UCSD-AML1 (cell line): ENCODE measurements at regions not wholly inside any gene's neighbourhood (a gene's known extent, or its start where the extent isn't known, plus 50 kb on each side); places are given as distances from the start of the nearest gene placed in this dataset.
"Not testable (repeated sequence)": the region's sequence is repeated elsewhere in the genome, so short reads cannot be mapped to it uniquely, and the experiment has no call there.

Experiments used
- DNase-seq: peaks from one replicate; lab custom pipeline; 2025; ENCODE audit not compliant: unreplicated experiment; lab: John Stamatoyannopoulos, UW

DNA sequence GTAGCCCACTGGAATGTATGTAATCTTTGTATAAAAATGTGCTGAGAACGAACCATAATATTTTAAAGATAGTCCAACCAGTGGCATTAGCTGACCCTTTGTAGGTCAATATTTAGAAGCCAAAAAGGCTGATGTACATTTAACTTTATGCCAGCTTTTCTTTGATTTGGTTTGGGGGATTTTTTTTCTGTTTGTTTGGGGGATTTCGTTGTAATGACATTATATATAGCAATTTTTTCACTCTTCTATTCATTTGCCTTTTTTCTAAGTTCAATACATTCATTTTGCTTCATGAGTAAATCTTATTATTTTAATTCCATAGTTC, 382.0 kb upstream of the NOCT start:
- no peak for DNase-seq

GRCh38 chr4:138632856-138633579, 382.6 kb upstream of the NOCT start:
- DNase-seq = no peak

DNA sequence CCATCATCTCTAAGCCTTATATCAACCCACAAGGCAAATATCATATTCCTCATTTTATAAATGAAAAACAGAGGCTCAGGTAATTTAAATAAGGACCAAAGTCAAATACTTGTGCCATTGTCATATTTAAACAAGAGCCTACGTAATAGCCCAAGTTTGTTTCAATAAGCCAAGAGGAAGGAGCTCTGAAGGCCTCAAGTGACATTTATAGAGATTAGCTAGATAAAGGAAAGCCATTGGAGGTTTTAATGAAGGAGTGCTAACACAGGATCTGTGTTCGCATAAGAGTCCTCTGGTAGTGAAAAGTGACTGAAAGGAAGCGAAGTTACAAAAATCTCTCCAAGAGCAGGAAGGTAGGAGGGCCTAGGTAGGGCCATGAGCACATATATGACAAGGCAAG, 384.9 kb upstream of the NOCT start:
- DNase-seq = no peak

- no peak for DNase-seq
Observed at GRCh38 chr4:138629669-138630068, 385.9 kb upstream of the NOCT start.

- DNase-seq = no peak
Observed at GRCh38 chr4:138627096-138627495, 384.9 kb upstream of the SLC7A11 start.

DNA sequence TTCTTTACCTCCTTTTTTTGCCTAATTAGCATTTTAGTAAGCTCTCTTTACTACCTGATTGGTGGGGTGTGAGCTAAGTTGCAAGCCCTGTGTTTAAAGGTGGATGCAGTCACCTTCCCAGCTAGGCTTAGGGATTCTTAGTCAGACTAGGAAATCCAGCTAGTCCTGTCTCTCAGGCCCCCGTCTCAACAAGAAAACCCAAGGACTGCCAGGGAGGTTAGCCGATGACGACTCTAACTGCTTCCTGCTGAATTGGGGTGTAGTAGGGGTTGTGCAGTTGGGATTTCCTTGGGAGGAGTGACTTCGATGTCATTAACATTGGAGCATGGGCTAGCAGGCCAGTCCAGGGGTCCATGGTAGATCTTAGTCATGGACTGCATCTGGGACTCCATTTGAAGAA, 380.2 kb upstream of the SLC7A11 start:
- DNase-seq = not testable (repeated sequence)

DNA sequence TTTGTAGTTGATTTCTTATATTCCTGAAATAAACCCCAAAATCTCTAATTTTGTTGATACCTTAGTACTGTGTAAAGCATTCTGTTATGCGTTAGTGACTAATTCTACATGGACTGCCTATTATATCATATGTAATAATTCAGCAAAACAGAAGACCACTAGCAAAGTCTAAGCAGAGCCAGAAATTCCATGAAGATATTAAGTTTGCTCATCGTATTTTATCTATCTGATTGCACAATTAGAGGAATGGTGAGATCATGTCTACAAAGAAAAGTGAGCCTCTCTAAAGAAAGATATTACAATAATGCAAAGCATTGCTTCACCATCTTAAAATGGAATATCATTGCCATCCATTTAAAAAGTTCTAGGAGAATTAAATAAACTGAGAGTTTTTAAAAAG, 374.6 kb upstream of the SLC7A11 start:
- DNase-seq = no peak

DNA sequence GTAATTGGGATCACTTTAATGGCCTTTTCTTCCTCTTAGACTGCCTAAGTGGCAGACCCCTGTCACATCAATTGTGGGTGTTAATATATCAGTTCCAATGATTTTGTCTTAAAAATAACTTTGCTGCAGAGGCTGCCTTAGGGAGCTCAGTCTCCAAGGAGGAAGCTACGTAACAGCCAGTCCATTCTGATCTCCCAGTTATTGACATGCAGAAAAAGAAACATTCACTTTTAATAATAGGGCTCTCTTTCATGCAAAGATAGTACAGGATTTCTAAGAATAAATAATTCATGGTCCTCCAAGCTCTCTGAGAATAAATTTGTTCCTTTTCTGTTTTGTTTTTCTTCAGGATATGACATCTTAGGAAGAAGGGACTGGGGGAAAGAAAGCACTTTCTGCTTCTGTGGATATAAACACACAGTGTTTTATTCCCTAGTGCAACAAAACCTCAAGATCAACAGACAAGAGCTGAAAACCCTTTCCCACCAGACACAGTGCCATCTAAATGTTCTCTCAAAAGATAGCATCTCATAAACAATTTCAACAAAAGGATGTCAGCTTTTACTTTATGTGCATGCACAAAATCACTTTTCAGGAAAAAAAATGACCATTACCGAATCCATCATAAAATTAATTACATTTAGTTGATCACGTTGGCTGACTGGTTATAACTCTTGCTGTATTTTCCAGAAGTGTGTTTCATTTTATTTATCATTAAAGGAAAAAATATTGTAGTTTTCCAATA, 372.4 kb upstream of the SLC7A11 start:
- no peak for DNase-seq

DNA sequence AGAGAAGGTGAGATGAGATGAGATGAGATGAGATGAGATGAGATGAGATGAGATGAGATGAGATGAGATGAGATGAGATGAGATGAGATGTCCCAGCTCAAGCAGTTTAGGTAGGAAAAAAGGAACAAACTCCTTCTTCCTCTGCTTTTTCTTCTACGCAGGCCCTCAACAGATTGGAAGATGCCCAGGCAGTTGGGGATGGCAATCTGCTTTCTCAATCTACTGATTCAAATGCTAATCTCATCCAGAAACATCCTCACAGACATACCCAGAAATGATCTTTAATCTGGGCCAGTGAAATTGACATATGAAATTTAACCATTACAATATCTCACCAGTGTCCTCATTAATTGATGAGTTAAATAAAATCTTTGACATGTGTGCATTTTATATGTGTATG, 370.3 kb upstream of the SLC7A11 start:
- no peak for DNase-seq

- DNase-seq = no peak
Observed at GRCh38 chr4:138611721-138612120, 369.6 kb upstream of the SLC7A11 start.

- DNase-seq = no peak
Observed at GRCh38 chr4:138611017-138611416, 368.9 kb upstream of the SLC7A11 start.

DNA sequence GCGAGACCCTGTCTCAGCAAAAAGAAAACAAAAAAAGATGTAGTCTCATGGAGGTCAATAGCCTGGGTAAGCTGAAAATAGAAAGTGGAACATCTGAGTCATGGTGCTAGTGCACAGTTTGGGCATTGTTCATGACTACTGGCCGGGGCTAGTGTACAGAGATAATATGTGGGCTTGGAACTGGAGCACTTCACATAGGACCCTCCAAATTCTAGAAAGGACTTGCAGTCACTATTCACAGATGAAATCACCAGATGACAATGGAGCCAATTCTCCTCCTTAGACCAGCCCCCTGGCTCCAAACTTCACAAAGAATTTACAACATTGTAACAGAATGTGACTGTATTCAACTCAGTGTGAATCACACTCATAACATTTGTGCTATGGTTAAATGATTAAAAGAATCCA, 367.8 kb upstream of the SLC7A11 start:
- no peak for DNase-seq

DNA sequence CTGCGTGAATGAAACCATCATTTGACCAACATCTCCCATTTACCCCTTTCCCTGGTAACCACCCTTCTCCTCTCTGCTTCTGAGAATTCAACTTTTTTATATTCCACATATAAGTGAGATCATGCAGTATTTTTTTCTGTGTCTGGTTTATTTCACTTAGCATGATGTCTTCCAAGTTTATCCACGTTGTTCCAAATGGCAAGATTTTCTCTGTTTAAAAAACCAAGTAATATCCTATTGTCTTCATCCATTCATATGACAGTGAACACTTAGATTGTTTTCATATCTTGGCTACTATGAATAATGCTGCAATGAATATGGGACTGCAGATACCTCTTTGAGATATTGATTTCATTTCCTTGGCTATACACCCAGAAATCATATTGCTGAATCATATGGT, 362.4 kb upstream of the SLC7A11 start:
- no peak for DNase-seq

GRCh38 chr4:138602664-138603063, 360.5 kb upstream of the SLC7A11 start:
- no peak for DNase-seq

DNA sequence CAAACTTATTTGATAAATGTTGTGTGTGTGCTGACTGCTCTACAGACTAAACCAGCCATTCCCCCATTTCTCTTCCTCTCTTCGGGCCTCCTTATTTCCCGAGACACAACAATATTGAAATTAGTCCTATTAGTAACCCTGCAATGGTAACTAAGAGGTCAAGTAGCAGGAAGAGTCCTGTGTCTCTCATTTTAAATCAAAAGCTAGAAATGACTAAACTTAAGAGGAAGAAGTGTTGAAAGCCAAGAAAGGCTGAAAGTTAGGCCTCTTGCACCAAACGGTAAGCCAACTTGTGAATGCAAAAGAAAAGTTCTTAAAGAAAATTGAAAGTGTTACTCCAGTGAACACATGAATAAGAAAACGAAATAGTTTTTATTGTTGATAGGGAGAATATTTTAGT, 357.8 kb upstream of the SLC7A11 start:
- no peak for DNase-seq

DNA sequence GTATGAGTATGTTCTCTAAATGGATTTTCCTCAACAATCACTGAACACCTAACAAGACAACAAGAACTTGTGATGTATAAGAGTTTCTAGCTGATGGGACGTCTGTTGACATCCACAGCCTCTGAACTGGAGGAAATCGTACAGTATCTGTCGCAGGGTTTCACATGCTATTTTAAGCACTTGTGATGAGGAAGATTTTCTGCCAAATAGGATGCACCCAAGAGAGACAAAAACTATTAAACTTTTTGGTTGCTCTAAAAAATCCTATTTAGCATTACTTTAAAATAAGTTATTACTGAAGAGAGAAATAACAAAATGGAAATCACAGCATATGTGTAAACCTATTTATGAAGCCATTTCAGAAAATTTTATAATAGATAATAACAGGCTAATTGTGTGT, 356.1 kb upstream of the SLC7A11 start:
- no peak for DNase-seq

DNA sequence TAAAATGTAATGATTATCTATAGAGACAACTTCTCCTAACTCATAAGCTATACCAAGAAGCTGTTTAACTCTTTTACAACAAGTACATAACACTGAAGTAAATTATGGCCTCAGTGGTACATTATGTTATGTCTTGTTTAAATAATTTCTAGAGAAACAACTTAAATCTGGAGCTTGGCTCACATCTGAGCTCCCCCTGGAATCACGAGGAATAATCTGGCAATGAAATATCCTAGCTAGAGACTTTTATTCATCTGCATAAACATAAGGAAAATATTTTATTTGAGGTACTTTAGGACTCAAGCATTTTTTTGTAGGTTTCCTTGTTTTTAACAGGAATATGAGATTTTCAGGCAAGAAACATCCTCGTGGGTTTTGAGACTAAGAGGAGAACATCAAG, 354.7 kb upstream of the SLC7A11 start:
- no peak for DNase-seq

DNA sequence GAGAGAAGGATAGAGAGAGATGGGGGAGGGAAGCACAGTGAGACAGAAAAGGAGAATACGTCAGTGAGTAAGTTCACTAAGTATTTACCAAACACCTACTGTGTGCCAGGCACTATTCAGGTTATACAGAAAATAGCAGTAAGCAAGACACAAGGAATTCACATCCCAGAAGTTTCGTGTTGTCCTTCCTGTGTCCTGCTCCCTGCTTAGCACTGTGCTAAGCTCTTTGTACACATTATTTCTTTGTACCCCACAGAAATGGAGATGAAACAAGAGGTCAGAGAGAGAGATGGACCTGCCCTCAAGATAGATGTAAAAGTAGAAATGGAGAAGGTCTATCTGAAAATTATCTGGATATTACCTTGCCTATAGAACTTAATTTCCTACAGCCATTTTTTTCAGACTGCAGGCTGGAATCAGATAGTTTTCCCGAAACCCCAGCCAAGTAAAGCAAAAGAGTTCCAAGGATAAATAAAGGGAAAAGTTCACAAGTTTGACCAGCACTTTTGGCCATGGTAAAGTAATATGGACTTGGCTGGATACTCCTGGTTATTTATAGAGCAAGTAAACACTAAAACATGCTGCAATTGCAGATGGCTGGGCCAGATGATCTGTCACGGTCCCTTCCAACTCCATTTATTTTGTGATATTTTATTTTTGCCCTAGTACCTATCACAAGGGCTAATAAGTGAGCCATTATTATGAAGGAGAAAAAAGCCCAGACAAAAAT, 353.7 kb upstream of the SLC7A11 start:
- DNase-seq = no peak

DNA sequence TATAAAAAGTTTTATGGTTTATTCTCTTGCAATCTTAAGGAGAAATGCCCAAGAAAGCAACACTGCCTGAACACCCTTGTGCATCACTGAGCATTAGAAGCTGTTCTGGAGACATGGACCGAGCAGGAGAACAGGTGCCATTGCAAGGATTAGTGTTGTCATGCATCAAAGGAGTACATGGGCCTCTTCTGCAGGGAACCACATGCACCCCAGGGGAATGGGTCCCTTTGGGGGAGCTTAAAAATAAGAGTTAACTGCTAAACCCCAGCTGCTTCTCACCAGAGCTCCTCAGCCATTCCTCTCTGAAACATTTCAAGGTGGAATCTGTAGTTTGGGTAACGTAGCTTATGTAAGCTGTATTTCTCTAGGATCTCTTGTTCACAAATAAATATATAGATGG, 353.0 kb upstream of the SLC7A11 start:
- no peak for DNase-seq

DNA sequence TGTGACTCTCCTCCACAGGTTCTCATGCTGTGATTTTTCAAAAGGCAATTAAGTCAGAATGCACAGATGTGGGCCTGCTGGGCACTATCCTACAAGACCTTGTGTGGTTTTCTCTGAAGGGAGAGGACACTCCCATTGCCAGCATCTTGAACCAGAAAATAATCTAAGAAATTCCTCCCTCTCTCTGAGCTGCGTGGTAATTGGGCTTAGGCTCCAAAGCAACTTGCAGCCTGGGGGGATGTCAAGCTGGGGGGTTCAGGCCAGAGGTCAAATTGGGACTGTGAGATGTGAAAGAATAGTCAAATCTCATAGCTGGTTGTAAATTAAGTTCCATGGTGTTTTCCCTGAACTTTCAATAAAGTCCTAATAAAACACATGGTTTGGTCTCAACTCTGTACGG, 350.6 kb upstream of the SLC7A11 start:
- DNase-seq = no peak

DNA sequence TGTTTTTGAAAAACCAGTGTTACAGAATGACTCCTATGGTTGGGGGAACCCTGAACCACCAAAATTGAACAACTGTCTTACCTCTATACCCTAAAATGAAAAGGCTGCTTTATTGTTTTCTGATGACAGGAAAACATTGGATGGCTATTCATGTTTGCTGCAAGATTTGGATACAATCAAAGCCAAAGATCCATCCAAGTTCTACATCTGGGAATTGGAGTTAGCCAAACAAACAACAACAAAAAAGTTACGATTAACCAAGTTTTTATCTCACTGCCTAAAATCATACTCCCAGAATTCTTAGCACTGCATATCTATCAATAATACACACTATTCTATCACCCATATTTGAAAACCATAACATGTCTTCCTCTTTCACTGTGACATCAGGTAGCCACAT, 349.7 kb upstream of the SLC7A11 start:
- no peak for DNase-seq

- no peak for DNase-seq
Observed at GRCh38 chr4:138588501-138588900, 346.4 kb upstream of the SLC7A11 start.
